C4-2B (cell line): ENCODE measurements at regions not wholly inside any gene's neighbourhood (a gene's known extent, or its start where the extent isn't known, plus 50 kb on each side); places are given as distances from the start of the nearest gene placed in this dataset.

Experiments used
- H3K27ac ChIP-seq: fragments of 450-650 bp; 2 replicates; pipeline ENCODE4 v1.5.1; 2017
- CTCF ChIP-seq: fragments of 450-650 bp; conservative IDR thresholded peaks from 2 replicates; pipeline ENCODE4 v1.5.1; 2017; ENCODE audit warnings: mild to moderate bottlenecking
- ZFX ChIP-seq: fragments of 450-650 bp; IDR thresholded peaks from 2 replicates; pipeline ENCODE4 v1.6.1; 2017

GRCh38 chr12:67811437-67812361, 163.2 kb downstream of the DYRK2 start:
- H3K27ac ChIP-seq = no peak overlapping the region
- TF ChIP-seq ZFX (no peak), CTCF (no peak)

GRCh38 chr12:67813456-67813904, 164.9 kb downstream of the DYRK2 start:
- TF ChIP-seq ZFX (no peak), CTCF (no peak)
- H3K27ac ChIP-seq = no peak overlapping the region

GRCh38 chr12:67816269-67816668, 167.7 kb downstream of the DYRK2 start:
- TF ChIP-seq CTCF (no peak), ZFX (no peak)
- no peak overlapping the region for H3K27ac ChIP-seq

GRCh38 chr12:67818459-67818903, 169.9 kb downstream of the DYRK2 start:
- no peak overlapping the region for H3K27ac ChIP-seq
- TF ChIP-seq ZFX (no peak), CTCF (no peak)

- no peak overlapping the region for H3K27ac ChIP-seq
- TF ChIP-seq CTCF (no peak), ZFX (no peak)
Observed at GRCh38 chr12:67819902-67820301, 169.3 kb upstream of the IFNG-AS1 start.

GRCh38 chr12:67820694-67821093, 168.6 kb upstream of the IFNG-AS1 start:
- TF ChIP-seq ZFX = no peak
- no peak for TF ChIP-seq CTCF

GRCh38 chr12:67822826-67823225, 166.4 kb upstream of the IFNG-AS1 start:
- no peak overlapping the region for H3K27ac ChIP-seq
- no peak for TF ChIP-seq ZFX
- no peak for TF ChIP-seq CTCF

More at GRCh38 chr12:67820694-67821093, 168.6 kb upstream of the IFNG-AS1 start:
- no peak overlapping the region for H3K27ac ChIP-seq
